Hepatocyte (in vitro differentiated cells): ENCODE measurements at regions not wholly inside any gene's neighbourhood (a gene's known extent, or its start where the extent isn't known, plus 50 kb on each side); places are given as distances from the start of the nearest gene placed in this dataset.

Experiments used
- DNase-seq: peaks from one replicate; pipeline ENCODE4 v3.0.0-alpha.2; 2016; ENCODE audit warnings: low spot score
- H2AFZ ChIP-seq: fragments of 200-600 bp; sonication (generic); 2 replicates; pipeline ENCODE4 v1.6.0; 2016; ENCODE audit warnings: antibody characterized with exemption, mild to moderate bottlenecking
- H3K27ac ChIP-seq: fragments of 200-600 bp; sonication (generic); 2 replicates; pipeline ENCODE4 v1.5.1; 2016; ENCODE audit warnings: mild to moderate bottlenecking
- H3K27me3 ChIP-seq: fragments of 200-600 bp; sonication (generic); 2 replicates; pipeline ENCODE4 v1.6.1; 2016
- H3K36me3 ChIP-seq: fragments of 200-600 bp; sonication (generic); replicated peaks from 2 replicates; pipeline ENCODE4 v1.5.1; 2016; ENCODE audit warnings: low read depth; ENCODE audit not compliant: insufficient read depth
- H3K4me1 ChIP-seq: fragments of 200-600 bp; sonication (generic); 2 replicates; pipeline ENCODE4 v1.5.1; 2016; ENCODE audit warnings: mild to moderate bottlenecking, moderate library complexity; ENCODE audit not compliant: insufficient read depth
- H3K4me2 ChIP-seq: fragments of 200-600 bp; sonication (generic); 2 replicates; pipeline ENCODE4 v1.6.0; 2016
- H3K4me3 ChIP-seq: fragments of 200-600 bp; sonication (generic); 2 replicates; pipeline ENCODE4 v1.5.1; 2016; ENCODE audit warnings: mild to moderate bottlenecking
- H3K79me2 ChIP-seq: fragments of 200-600 bp; sonication (generic); 2 replicates; pipeline ENCODE4 v1.6.0; 2017; ENCODE audit warnings: mild to moderate bottlenecking
- H3K9me2 ChIP-seq: fragments of 200-600 bp; sonication (generic); replicated peaks from 2 replicates; pipeline ENCODE4 v1.6.0; 2017; ENCODE audit warnings: mild to moderate bottlenecking; ENCODE audit not compliant: insufficient read depth
- H3K9me3 ChIP-seq: fragments of 200-600 bp; sonication (generic); 2 replicates; pipeline ENCODE4 v1.5.1; 2016; ENCODE audit warnings: low read depth, mild to moderate bottlenecking
- H4K20me1 ChIP-seq: fragments of 200-600 bp; sonication (generic); 2 replicates; pipeline ENCODE4 v1.6.0; 2016; ENCODE audit warnings: mild to moderate bottlenecking; ENCODE audit not compliant: insufficient read depth, poor library complexity, severe bottlenecking
- CTCF ChIP-seq: fragments of 200-600 bp; sonication (generic); IDR thresholded peaks from 2 replicates; pipeline ENCODE4 v1.5.1; 2016; ENCODE audit warnings: antibody characterized with exemption, mild to moderate bottlenecking; ENCODE audit not compliant: poor library complexity
- EZH2 ChIP-seq: fragments of 200-600 bp; sonication (generic); IDR thresholded peaks from 2 replicates; pipeline ENCODE4 v1.6.1; 2016; ENCODE audit warnings: antibody characterized with exemption, mild to moderate bottlenecking, borderline replicate concordance
- EZH2phosphoT487 ChIP-seq: fragments of 200-600 bp; sonication (generic); IDR thresholded peaks from one replicate; pipeline ENCODE4 v1.6.1; 2018; ENCODE audit warnings: antibody characterized with exemption, mild to moderate bottlenecking, low read depth, moderate library complexity; ENCODE audit not compliant: unreplicated experiment, severe bottlenecking
- WGBS: methylation state at CpG from one replicate; pipeline ENCODE4 v1.1.6; 2016; ENCODE audit warnings: low lambda C conversion rate; ENCODE audit errors: missing lambda C conversion rate; 5-methylcytosine and 5-hydroxymethylcytosine counted together

- Histone ChIP-seq H3K27me3 (no peaks in the 10 kb centered on the region), H3K27ac (no peak overlapping the region), H3K9me2 (peaks cover 3% of the 10 kb centered on the region), H3K79me2 (no peaks in the 10 kb centered on the region), H3K36me3 (no peaks in the 10 kb centered on the region), H3K4me2 (no peak overlapping the region), H3K4me1 (no peaks in the 10 kb centered on the region), H4K20me1 (no peaks in the 10 kb centered on the region), H2AFZ (no peak overlapping the region), H3K9me3 (no peaks in the 10 kb centered on the region), H3K4me3 (no peak overlapping the region)
- no peak for TF ChIP-seq EZH2
- TF ChIP-seq CTCF: no peak
- no peak for TF ChIP-seq EZH2phosphoT487
- DNase-seq: no peak
- 60% methylated on average over 2 of the region's 2 CpGs for WGBS
Measured at GRCh38 chr7:124460555-124460954, 305.0 kb downstream of the GPR37 start.

GRCh38 chr7:124460056-124460450, 305.5 kb downstream of the GPR37 start:
- peaks cover 3% of the 10 kb centered on the region for H3K9me2 ChIP-seq
- 67% methylated on average over 1 of the region's 1 CpG for WGBS
- TF ChIP-seq CTCF (no peak), EZH2 (no peak), EZH2phosphoT487 (no peak)
- no peaks in the 10 kb centered on the region for H3K36me3 ChIP-seq
- no peak for DNase-seq
- no peak overlapping the region for H2AFZ ChIP-seq
- no peaks in the 10 kb centered on the region for H3K27me3 ChIP-seq
- no peaks in the 10 kb centered on the region for H4K20me1 ChIP-seq
- H3K9me3 ChIP-seq: no peaks in the 10 kb centered on the region
- H3K4me2 ChIP-seq: no peak overlapping the region
- no peaks in the 10 kb centered on the region for H3K4me1 ChIP-seq
- no peak overlapping the region for H3K27ac ChIP-seq
- H3K79me2 ChIP-seq: no peaks in the 10 kb centered on the region
- no peak overlapping the region for H3K4me3 ChIP-seq

GRCh38 chr7:124459101-124460055, 306.2 kb downstream of the GPR37 start:
- Histone ChIP-seq H3K4me3 (no peak overlapping the region), H3K4me2 (no peak overlapping the region), H3K9me2 (peaks cover 3% of the 10 kb centered on the region), H3K79me2 (no peaks in the 10 kb centered on the region), H3K27me3 (no peaks in the 10 kb centered on the region), H3K27ac (no peak overlapping the region), H2AFZ (no peak overlapping the region), H3K9me3 (no peaks in the 10 kb centered on the region), H3K36me3 (no peaks in the 10 kb centered on the region), H3K4me1 (no peaks in the 10 kb centered on the region), H4K20me1 (no peaks in the 10 kb centered on the region)
- WGBS: 59% methylated on average over 8 of the region's 8 CpGs
- DNase-seq: peak; percentile 26
- TF ChIP-seq EZH2phosphoT487 (no peak), CTCF (no peak), EZH2 (no peak)
